Effector memory CD8-positive, alpha-beta T cell (primary cell): ENCODE measurements at regions not wholly inside any gene's neighbourhood (a gene's known extent, or its start where the extent isn't known, plus 50 kb on each side); places are given as distances from the start of the nearest gene placed in this dataset.
A peak's percentile ranks its signal among the peaks of the same experiment; 100 is the strongest.

Source experiments
- ATAC-seq: fragments of 150-1000 bp; cut with Tn5 transposase; replicated peaks from 2 replicates; pipeline ENCODE4 v1.10.0; 2021; ENCODE audit warnings: mild to moderate bottlenecking, moderate library complexity
- DNase-seq, 3 experiments: peaks; one replicate each; pipeline ENCODE4 v3.0.0; 2021
- H3K27ac Mint-ChIP-seq, 2 donors: one replicate each; pipeline ENCODE4 v1.8.0; 2022; ENCODE audit warnings: mild to moderate bottlenecking in 2 of 2, mixed read lengths in 2 of 2, moderate library complexity in 2 of 2
- H3K27me3 Mint-ChIP-seq, 2 donors: one replicate each; pipeline ENCODE4 v1.8.0; 2022; ENCODE audit warnings: mixed read lengths in 2 of 2
- H3K36me3 Mint-ChIP-seq: one replicate; pipeline ENCODE4 v1.8.0; 2022; ENCODE audit warnings: mild to moderate bottlenecking, moderate library complexity, mixed read lengths; ENCODE audit not compliant: insufficient read depth
- H3K4me1 Mint-ChIP-seq, 2 donors: one replicate each; pipeline ENCODE4 v1.8.0; 2022; ENCODE audit warnings: low read depth in 2 of 2, mixed read lengths in 2 of 2
- H3K4me3 Mint-ChIP-seq, 2 donors: one replicate each; pipeline ENCODE4 v1.8.0; 2022; ENCODE audit warnings: mild to moderate bottlenecking in 2 of 2, mixed read lengths in 2 of 2, moderate library complexity in 2 of 2
- H3K9me3 Mint-ChIP-seq, 2 donors: one replicate each; pipeline ENCODE4 v1.8.0; 2022; ENCODE audit warnings: mixed read lengths in 2 of 2

- DNase-seq, result no peak
- peak overlapping the region in 1 of 2 donors; percentile 46 for H3K4me3 Mint-ChIP-seq
- ATAC-seq, result peak; percentile 24
- no peaks in the 10 kb centered on the region for H3K27me3 Mint-ChIP-seq
- no peaks in the 10 kb centered on the region for H3K9me3 Mint-ChIP-seq
- peaks cover 2% of the 10 kb centered on the region for H3K36me3 Mint-ChIP-seq
- H3K27ac Mint-ChIP-seq, result peak overlapping the region in 1 of 2 donors; percentile 86
- peaks cover 12 to 31% of the 10 kb centered on the region in 2 donors for H3K4me1 Mint-ChIP-seq
These were observed 61.6 kb downstream of the CCR1 start for GRCh38 chr3:46146548-46146947.

DNA sequence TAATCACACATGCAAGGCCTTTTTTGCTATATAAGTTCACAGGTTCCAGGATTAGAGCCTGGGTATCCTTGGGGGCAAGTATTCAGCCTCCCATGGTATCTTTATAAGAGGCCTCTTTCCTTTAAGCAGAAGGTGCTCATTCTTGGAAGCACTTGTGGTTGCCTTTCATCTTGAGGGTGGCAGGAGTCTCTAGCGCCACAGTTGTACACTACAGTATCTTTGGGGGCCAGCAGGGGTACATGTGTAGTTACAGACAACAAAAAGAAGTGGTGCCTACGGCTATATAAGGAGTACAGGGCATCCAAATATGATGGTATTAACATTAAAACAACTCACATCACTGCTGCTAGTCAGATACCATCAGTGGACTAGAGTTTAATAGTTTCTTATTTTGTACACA is 62.1 kb downstream of the CCR1 start:
- no peak for DNase-seq
- ATAC-seq, result no peak
- Mint-ChIP-seq H3K4me1 (peaks cover 12 to 31% of the 10 kb centered on the region in 2 donors), H3K27ac (peak overlapping the region in 1 of 2 donors; percentile 86), H3K27me3 (no peaks in the 10 kb centered on the region), H3K9me3 (no peaks in the 10 kb centered on the region), H3K36me3 (peaks cover 2% of the 10 kb centered on the region), H3K4me3 (no peak overlapping the region)

DNA sequence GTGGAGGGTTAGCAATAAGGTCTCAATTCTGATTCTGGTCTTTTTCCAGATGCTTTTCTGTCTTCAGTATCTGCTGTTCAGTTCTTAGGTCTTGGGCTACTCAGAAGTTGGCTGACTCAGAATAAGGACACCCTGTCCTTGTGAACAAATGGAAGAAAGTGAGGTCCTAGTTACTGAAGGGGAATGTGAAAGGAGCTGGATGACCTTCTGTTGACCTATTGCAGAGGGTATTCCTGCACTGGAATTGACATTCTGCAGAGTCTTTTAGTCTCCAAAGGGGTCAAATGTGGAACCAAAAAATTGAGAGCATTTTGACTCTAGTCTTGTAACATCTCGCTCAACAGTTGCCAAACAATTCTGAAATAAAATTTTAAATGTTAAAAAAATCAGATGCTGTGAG is 63.0 kb downstream of the CCR1 start:
- DNase-seq (no peak), ATAC-seq (no peak)
- Mint-ChIP-seq H3K4me1 (peaks cover 12 to 31% of the 10 kb centered on the region in 2 donors), H3K9me3 (no peaks in the 10 kb centered on the region), H3K27me3 (no peaks in the 10 kb centered on the region), H3K36me3 (peaks cover 2% of the 10 kb centered on the region), H3K4me3 (no peak overlapping the region), H3K27ac (no peak overlapping the region)

GRCh38 chr3:46143951-46144473 is 64.1 kb downstream of the CCR1 start:
- Mint-ChIP-seq H3K36me3 (peaks cover 2% of the 10 kb centered on the region), H3K27ac (peak overlapping the region in 1 of 2 donors; percentile 68), H3K4me1 (peaks cover 12 to 34% of the 10 kb centered on the region in 2 donors), H3K9me3 (no peaks in the 10 kb centered on the region), H3K4me3 (peak overlapping the region in 1 of 2 donors; percentile 8), H3K27me3 (no peaks in the 10 kb centered on the region)
- ATAC-seq (no peak), DNase-seq (no peak)

DNA sequence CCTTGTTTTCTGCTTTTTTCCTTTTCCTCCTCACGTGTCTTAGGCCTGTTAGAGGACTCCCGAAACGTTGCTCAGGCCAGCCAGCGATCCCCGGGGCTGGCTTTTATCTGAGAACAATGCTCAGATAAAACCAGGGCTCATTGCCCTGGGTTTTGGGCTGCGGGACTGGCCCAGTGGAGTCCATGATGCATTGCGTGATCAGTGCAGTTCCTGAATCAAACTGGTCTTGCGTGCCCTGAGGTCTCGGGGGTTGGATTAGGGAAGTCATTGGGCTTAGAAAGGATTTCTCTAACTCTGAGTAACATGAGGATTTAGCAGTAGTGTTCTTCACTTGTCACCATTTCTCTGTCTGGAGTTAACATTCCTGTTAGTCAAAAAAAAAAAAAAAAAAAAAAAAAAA is 66.3 kb downstream of the CCR1 start:
- H3K4me1 Mint-ChIP-seq, result peaks cover 10 to 33% of the 10 kb centered on the region in 2 donors
- H3K27ac Mint-ChIP-seq, result no peak overlapping the region

GRCh38 chr3:46138581-46138980 is 69.5 kb downstream of the CCR1 start:
- no peaks in the 10 kb centered on the region for H3K27me3 Mint-ChIP-seq
- ATAC-seq, result no peak
- no peak overlapping the region for H3K27ac Mint-ChIP-seq
- peaks cover 2% of the 10 kb centered on the region for H3K36me3 Mint-ChIP-seq
- no peak overlapping the region for H3K4me3 Mint-ChIP-seq
- DNase-seq, result no peak
- H3K9me3 Mint-ChIP-seq, result no peaks in the 10 kb centered on the region
- H3K4me1 Mint-ChIP-seq, result peaks cover 3 to 13% of the 10 kb centered on the region in 2 donors

More for the DNA sequence above, 66.3 kb downstream of the CCR1 start:
- DNase-seq (no peak), ATAC-seq (no peak)
- Mint-ChIP-seq H3K9me3 (no peaks in the 10 kb centered on the region), H3K27me3 (no peaks in the 10 kb centered on the region), H3K4me3 (no peak overlapping the region), H3K36me3 (peaks cover 5% of the 10 kb centered on the region)

GRCh38 chr3:46135475-46135874 is 72.6 kb downstream of the CCR1 start:
- Mint-ChIP-seq H3K4me1 (peaks cover 3 to 5% of the 10 kb centered on the region in 2 donors), H3K27ac (no peak overlapping the region), H3K36me3 (peaks cover 2% of the 10 kb centered on the region), H3K4me3 (no peak overlapping the region), H3K9me3 (no peaks in the 10 kb centered on the region), H3K27me3 (no peaks in the 10 kb centered on the region)
- DNase-seq, result no peak
- ATAC-seq, result no peak

- H3K4me3 Mint-ChIP-seq, result no peak overlapping the region
- no peaks in the 10 kb centered on the region for H3K9me3 Mint-ChIP-seq
- peaks cover 2% of the 10 kb centered on the region for H3K36me3 Mint-ChIP-seq
- ATAC-seq (no peak), DNase-seq (no peak)
- H3K27me3 Mint-ChIP-seq, result no peaks in the 10 kb centered on the region
- H3K27ac Mint-ChIP-seq, result no peak overlapping the region
- peaks cover 18 to 23% of the 10 kb centered on the region in 2 donors for H3K4me1 Mint-ChIP-seq
These were observed 74.8 kb downstream of the CCR1 start for GRCh38 chr3:46133285-46133684.

GRCh38 chr3:46132565-46132964 is 75.5 kb downstream of the CCR1 start:
- DNase-seq (no peak), ATAC-seq (no peak)
- no peaks in the 10 kb centered on the region for H3K27me3 Mint-ChIP-seq
- peaks cover 18 to 23% of the 10 kb centered on the region in 2 donors for H3K4me1 Mint-ChIP-seq
- no peaks in the 10 kb centered on the region for H3K36me3 Mint-ChIP-seq
- H3K4me3 Mint-ChIP-seq, result no peak overlapping the region
- H3K9me3 Mint-ChIP-seq, result no peaks in the 10 kb centered on the region
- H3K27ac Mint-ChIP-seq, result no peak overlapping the region

GRCh38 chr3:46131884-46132450 is 76.1 kb downstream of the CCR1 start:
- Mint-ChIP-seq H3K36me3 (no peaks in the 10 kb centered on the region), H3K27me3 (no peaks in the 10 kb centered on the region), H3K4me3 (no peak overlapping the region), H3K4me1 (peaks cover 18 to 24% of the 10 kb centered on the region in 2 donors), H3K9me3 (no peaks in the 10 kb centered on the region), H3K27ac (peak overlapping the region in 1 of 2 donors; percentile 39)
- no peak for DNase-seq
- no peak for ATAC-seq

DNA sequence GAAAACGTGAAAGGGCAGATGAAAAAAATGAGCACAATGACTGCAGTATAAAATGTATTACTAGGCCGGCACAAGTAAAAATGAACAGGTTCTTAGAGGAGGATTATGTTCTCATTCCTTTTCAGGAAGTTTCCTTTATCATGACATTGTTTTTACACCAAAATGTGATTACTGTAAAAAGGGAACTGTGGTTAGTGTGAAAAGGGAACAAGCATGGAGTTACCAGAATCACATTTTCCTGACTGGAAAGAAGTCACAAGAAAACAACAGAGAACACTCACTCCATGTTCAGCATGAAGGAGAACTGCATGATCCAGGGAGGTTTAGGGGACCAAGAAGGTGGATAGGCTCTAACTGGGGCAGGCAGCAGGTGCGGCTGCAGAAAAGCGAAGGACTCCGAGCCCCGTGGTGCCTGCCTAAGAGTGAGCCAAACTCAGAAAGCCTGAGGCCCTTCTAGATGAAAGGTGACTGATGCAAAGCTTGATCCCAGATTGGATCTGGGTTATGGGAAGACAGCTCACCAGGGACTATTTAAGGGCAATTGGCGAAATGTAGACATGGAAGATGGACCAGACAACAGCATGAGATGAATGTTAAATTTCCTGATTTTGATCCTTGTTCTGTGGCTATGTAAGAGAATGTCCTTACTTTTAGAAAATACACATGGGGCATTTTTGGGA is 77.3 kb downstream of the CCR1 start:
- ATAC-seq (no peak), DNase-seq (no peak)
- Mint-ChIP-seq H3K36me3 (no peaks in the 10 kb centered on the region), H3K4me3 (no peak overlapping the region), H3K4me1 (peaks cover 21 to 24% of the 10 kb centered on the region in 2 donors), H3K9me3 (no peaks in the 10 kb centered on the region), H3K27ac (peak overlapping the region in 1 of 2 donors; percentile 3), H3K27me3 (no peaks in the 10 kb centered on the region)

- Mint-ChIP-seq H3K9me3 (no peaks in the 10 kb centered on the region), H3K27ac (peak overlapping the region; percentile 2 to 44), H3K4me3 (peak overlapping the region; percentile 2 to 4), H3K27me3 (no peaks in the 10 kb centered on the region), H3K36me3 (no peaks in the 10 kb centered on the region), H3K4me1 (peaks cover 21 to 24% of the 10 kb centered on the region in 2 donors)
- DNase-seq, result no peak
- ATAC-seq, result peak; percentile 68
These were observed 78.4 kb downstream of the CCR1 start for GRCh38 chr3:46129588-46130272.

DNA sequence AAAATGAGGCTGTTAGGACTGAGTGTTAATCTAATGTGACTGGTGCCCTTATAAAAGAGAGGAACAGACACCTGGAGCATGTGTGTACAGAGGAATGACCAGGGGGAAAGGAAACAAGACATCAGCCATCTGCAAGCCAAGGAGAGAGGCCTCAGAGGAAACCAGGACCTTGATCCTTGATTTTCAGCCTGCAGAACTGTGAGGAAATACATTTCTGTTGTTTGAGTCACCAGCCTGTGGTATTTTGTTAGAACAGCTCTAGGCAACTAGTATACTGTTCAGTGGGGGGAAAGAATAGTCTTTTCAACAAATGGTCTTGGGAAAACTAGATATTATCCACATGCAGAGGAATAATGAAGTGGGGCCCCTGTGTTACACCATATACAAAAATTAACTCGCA is 80.6 kb downstream of the CCR1 start:
- Mint-ChIP-seq H3K27ac (peak overlapping the region in 1 of 2 donors; percentile 30), H3K9me3 (no peaks in the 10 kb centered on the region), H3K4me1 (peaks cover 21 to 24% of the 10 kb centered on the region in 2 donors), H3K36me3 (no peaks in the 10 kb centered on the region), H3K27me3 (no peaks in the 10 kb centered on the region), H3K4me3 (no peak overlapping the region)
- DNase-seq (no peak), ATAC-seq (no peak)
